Kidney capillary endothelial cell (primary cell): ENCODE measurements at regions not wholly inside any gene's neighbourhood (a gene's known extent, or its start where the extent isn't known, plus 50 kb on each side); places are given as distances from the start of the nearest gene placed in this dataset.
"Not testable (repeated sequence)": the region's sequence is repeated elsewhere in the genome, so short reads cannot be mapped to it uniquely, and the experiment has no call there.

Experiments
- DNase-seq: peaks from one replicate; pipeline ENCODE4 v3.0.0-alpha.2; 2018; ENCODE audit warnings: low spot score

DNA sequence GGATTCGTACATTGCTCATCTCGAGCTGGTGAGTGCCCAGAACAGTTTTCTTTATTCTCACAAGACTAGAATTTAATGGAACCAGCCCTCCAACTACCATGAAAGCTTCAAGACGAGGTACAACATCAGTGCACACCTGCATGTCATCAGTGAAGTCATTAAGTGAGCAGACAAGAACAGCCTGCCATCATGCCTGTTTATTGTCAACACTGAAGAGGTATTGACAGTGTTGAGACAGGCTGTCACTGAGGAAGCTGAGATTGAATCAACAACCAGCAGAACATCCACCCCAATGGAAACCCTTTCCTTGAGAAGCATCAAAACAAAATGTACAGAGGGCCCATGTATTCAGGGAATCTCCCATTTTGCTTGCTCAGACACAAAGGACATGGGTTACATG, 148.0 kb upstream of the TCF4 start:
- no peak for DNase-seq

DNA sequence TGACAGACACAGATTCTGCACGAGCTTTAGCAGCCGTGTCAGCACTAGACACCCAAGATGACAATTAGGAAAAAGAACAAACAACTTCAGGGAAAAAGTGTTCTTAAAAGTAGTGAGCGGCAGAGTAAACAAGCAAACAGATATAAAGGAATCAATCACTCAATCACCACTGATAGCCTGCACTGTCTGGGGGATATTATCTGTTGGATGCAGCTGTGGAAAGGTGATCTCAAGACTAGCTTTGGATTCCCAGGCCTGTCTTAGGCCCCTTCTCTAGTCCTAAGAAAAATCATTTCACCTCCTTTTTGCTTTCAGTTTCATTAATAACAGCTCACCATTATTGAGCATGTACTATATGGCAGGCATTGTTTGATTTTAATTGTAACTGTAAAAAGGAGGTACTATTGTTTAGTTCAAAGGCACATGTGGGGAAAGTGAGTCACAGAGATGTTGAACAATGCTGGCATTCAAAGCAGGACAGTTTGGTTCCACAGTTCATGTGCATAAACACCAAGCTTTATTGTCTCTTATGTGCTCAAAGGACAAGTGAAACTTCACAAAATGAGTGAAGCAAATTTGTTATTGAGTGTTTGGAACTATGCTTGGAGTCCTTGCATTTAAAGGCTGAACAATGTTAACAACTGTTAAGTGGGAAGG, 147.3 kb upstream of the TCF4 start:
- DNase-seq = peak; percentile 7

DNA sequence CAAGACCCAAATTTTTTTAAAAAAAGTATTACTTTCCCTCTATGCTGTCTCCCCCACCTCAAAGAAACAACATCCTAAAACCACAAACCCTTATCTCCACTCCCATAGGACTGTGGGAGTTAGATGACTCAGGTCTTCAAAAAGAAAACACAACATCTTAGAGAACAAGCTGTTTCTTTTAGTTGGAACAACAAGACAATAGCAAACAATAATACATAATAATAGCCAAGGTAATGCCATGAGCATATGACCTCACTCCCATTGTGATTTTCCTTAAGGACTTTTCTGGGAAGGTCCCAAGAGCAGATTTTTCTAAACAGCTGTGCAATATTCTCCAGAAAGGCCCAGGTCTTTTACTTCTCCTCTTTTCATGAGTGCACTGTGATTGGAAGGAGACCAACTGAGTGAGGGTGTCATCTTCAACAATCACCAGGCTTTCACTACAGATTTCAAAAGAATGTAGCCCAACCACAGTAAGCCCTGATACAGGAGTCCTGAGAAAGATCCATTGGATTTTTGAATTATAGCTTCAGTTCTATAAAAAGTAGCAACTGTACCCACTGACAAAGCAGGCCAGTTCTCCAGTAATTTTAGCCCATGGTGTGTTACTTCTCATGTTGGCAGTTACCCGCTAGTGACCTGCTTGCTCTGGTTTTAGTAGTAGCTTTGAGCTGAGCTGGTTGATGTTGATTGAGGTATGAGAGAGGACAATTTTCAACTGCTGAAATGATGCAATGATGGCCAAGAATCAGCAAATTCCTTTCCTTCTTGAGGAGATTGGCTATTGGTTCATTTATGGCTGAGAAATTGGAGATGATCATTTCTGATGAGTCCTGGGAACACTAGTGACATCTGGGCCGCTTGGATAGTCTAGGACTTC, 144.5 kb upstream of the TCF4 start:
- DNase-seq = no peak

DNA sequence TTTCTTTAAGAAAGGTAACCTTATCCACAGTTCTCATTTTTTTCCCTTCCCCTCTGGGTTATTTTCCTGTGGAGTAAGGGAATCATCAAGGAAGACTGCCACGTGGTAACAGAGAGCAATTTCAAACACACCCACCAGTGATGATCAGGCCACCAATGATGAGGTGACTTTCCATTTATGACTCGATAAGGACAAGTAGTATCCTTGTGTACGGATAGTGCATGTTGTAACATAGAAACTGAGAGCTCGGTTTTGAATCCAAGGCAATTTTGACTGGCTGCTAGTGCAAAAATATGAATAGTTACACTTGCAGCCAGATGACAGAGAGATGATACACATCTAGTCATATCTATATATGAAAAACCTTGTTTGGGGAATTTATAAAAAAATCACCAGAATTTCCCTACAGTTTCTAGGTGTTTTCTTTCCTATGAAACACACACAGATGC, 143.6 kb upstream of the TCF4 start:
- no peak for DNase-seq

DNA sequence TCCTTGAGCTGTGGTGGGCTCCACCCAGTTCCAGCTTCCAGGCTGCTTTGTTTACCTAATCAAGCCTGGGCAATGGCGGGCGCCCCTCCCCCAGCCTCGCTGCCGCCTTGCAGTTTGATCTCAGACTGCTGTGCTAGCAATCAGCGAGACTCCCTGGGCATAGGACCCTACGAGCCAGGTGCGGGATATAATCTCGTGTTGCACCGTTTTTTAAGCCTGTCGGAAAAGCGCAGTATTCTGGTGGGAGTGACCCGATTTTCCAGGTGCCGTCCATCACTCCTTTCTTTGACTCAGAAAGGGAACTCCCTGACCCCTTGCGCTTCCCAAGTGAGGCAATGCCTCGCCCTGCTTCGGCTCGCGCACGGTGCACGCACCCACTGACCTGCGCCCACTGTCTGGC, 133.0 kb upstream of the TCF4 start:
- not testable (repeated sequence) for DNase-seq

DNA sequence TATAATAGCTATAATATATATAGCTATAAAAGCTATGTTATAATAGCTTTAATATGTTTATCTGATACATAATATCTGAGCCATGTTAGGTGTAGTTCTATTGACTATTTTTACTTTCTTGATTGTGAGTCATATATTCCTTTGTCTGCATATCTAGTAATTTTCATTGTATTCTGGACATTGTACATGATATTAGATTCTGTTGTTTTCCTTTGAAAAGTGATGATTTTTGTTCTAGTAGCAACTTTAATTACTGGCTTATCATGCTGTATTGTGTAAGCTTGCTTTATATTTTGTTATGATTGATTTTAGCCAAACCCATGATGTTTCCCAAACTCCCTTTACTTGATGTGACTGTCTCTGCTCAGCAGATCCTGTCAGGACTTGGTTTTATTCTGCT, 125.7 kb upstream of the TCF4 start:
- DNase-seq = peak; percentile 5

DNA sequence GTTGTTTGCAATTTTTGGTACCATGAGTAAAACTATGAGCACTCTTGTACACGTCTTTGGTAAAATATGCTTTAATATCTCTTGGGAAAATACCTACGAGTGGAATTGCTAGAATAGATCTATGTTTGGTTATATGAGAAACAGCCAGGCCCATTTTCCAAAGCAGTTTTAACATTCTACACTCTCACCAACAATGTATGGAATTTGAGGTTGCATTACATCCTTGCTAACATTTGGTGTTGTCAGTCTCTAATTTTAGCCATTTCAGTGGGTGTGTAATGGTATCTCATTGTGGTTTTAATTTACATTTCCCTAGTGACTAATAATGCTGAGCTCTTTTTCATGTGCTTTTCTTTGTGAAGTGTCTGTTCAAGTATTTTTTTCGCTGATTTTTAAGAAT, 118.9 kb upstream of the TCF4 start:
- no peak for DNase-seq

DNA sequence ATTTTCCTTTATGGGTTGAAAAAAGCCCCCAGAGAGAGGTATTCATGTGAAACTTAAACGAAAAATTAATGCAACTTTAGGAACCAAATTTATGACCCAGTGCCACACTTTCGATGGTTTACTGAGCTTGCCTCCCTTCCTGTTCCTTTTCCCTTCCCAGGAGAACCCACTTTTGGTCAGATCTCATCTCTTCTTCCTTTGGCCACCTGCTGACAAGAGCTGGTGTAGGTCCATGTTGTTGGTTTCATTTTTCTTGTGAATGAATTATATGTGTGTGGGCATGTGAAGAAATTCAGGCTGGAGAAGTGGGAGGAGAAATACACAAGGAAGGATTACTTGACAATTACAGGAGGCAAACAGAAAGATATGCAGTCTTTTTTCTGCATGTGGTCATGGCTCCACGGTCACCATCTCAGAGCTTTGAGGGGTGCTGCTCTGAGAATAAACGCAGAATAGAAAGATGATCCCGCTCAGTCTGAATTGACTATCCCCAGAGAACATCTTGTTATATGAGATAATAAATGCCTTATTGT, 111.3 kb upstream of the TCF4 start:
- DNase-seq = no peak

DNA sequence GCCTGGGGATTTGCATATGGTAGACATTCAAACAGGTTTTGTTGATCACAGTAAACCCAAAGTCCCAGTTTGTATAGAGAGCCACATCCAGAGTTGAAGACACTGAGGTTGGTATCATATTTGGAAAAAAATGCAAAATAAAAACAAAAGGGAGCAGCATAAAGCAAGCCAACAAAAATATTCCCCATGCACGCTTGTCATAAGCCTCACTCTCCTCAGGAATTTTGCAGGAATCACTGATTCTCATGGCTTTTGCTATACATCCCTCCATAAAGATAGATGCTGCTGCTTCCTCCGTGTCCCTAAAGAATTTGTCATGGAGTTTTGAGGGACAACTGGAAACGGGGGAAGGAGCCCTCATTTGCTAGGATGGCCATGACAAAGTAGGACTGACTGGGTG, 108.8 kb upstream of the TCF4 start:
- no peak for DNase-seq

DNA sequence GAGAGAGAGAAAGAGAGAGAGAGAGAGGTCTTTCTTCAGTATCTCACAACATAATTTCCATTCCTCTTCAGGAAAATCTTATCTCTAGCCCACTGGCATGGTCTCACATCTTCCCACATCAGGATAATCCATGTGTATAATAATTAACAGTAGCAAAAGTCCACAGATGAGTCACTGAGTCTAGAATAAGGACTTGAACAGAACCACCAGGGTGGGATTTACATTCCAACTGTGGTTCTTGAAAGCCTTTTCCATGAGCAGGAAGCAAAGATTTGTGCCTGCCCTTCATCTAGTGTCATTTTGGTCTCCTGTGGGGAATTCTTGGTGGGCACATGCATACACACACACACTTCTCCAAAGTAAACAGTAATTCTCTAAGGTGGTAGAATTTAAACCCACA, 107.1 kb upstream of the TCF4 start:
- DNase-seq = no peak

DNA sequence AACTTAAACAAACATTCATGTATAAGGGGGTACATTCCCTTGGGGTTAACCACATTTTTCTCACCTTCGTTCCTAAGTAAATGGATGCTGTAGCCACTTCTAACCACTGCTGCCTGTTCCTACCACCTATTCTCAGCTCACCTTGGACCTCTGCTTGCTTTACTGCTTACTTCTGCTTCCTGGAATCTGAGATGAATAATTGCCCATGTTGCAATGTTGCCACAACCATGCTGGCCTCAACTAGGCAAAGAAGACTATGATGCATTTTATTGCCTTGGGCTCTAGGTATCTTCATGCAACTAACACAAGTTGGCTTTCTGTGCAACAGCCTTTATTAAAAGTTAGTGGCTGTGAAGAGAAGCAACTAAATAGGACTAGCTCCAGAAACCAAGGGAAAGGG, 106.3 kb upstream of the TCF4 start:
- no peak for DNase-seq

DNA sequence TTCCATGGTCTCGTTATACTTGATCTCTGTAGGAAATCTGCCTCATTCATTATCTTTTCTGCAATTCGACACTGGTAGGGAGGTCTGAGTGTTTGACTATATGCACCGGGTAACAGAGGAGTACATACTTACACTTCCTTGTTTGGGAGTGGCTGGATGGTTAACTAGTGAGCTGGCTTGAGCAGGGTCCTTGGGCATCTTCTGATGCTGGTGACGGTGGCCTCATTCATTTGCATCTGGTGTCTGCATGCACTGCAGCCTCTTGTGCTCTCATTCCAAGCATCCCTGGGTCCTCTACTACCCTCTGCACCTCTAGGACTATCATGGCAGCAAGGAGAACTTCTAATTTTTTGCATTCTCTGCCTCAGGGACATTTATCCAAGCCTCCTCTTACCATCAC, 100.0 kb upstream of the TCF4 start:
- DNase-seq = no peak

DNA sequence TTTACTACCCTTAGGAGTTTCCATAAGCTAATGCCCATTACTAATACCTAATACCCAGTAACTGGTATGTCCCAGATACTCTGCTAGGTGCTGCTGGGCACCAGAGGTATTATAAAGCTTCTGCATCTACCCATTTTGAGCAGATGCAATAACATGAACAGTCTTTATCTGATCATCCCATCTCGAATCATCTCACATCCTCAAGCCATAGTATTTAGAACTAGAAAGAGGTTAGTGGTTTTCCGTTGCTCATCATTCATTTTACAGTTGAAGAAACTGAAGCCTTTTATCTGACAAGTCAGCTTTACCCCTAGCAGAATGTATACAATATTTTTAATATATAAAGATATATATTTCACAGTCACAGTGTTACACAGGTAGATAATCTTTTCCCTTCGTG, 99.1 kb upstream of the TCF4 start:
- DNase-seq = no peak

DNA sequence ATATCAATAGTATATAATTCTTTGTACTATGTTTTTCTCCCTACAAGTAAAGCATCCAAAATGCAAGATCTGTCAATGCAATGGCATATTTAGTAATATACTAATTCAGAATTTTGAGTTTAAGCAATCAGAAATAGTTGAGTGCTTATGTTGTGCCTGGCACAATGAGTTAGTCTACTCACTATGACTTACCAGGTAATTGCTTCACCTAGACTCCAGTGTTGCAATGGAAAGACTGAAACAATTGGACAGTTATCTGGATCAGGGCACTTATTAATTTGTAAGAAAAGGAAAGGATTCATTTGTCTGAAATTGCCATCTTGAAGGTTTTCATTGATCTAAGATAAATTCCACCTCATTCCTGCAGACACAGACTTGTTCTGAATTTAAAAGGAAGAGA, 97.6 kb upstream of the TCF4 start:
- no peak for DNase-seq

DNA sequence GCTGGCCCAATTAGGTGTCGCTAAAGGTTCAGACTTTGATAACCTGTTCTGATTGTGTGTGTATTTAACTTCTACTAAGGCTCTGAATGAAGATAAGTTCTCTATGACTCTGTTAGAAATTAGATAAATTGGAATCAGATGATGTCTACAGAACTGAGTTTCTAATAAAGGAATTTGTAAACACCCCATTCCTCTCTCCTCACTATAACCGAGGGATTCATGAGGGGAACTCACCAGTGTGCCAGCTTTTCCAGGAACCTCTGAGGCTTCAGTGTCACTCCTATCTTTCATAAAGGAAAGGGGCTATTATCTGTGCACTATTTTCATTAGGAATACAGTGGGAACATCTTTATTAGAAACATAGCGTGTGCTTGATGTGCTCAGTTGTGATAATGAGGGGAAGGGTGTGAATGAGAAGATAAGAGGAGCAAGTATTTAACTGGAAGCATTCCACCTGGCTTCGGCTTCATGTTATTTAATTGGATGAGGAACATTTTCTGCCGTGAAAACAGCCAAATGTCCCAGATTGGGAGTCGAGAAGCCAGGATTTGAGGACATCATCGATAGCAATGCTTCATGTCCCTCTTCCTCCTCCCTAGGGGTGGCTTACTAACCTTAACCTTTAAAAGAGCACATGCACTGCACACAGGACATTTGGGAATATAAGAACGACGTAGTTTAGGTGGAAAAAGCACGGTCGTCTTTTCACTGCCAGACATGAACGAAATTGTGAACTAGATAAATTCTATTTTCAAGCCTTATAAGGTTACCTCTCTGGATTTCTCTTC, 84.8 kb upstream of the TCF4 start:
- DNase-seq = no peak

DNA sequence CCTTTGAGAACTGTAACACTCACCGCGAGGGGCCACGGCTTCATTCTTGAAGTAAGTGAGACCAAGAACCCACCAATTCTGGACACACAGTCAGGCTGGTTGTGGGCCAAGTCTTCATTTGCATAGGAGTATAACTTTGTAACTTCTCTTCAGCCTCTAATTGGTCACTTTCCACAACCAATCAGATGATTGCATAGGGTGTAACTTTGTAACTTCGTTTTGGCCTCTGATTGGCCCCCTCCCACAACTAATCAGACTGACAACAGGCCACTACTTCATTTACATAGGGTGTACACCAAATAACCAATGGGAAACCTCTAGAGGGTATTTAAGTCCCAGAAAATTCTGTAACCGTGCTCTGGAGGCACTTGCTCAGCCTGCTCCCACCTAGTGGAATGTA, 77.5 kb upstream of the TCF4 start:
- DNase-seq = no peak

DNA sequence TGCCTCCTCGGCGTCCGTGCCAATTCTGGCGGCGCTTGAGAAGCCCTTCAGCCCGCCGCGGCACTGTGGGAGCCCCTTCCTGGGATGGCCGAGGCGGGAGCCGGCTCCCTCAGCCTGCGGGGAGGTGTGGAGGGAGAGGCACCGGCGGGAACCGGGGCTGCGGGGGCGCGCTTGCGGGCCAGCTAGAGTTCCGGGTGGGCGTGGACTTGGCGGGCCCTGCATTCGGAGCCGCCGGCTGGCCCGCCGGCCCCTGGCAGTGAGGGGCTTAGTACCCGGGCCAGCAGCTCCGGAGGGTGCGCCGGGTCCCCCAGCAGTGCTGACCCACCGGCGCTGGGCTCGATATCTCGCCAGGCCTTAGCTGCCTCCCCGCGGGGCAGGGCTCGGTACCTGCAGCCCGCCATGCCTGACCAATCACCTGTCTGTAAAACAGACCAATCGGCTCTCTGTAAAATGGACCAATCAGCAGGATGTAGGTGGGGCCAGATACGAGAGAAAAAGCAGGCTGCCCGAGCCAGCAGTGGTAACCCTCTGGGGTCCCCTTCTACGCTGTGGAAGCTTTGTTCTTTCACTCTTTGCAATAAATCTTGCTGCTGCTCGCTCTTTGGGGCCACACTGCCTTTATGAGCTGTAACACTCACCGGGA, 76.9 kb upstream of the TCF4 start:
- not testable (repeated sequence) for DNase-seq

DNA sequence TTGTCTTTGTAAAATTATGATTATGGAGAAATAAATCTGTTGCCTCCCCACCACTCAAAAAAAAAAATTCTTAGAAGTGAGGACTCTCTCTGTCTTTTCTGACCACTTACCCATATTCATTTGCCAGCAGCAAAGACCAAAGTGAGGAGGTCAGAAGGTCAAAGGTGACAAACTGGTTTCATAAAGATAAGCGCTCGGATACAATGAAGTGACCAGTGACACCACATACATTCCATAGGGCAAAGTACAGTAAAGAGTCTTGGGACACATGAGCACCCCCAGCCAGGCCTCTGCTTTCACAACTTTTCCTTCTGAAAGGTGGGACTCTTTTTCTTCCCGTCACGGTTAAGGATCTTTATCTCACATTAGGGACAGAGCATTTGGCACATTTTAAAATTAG, 75.9 kb upstream of the TCF4 start:
- no peak for DNase-seq

DNA sequence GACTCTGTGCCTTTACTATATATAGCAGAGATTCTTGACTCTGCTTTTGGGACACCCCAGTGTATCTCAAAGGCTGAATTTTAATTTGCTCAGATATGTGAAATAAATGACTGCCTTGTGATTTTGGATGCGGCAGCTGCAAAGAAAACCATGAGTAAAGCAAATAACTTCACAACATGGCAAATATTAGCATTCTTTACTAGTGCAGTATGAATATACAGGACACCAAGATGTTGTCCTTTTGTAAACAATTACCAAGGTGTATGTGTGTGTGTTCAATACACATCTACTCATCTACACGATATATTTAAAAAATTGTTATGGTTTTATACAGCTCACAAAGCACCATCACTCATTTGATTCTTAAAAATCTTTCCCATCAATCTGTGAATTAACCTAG, 70.6 kb upstream of the TCF4 start:
- DNase-seq = no peak

DNA sequence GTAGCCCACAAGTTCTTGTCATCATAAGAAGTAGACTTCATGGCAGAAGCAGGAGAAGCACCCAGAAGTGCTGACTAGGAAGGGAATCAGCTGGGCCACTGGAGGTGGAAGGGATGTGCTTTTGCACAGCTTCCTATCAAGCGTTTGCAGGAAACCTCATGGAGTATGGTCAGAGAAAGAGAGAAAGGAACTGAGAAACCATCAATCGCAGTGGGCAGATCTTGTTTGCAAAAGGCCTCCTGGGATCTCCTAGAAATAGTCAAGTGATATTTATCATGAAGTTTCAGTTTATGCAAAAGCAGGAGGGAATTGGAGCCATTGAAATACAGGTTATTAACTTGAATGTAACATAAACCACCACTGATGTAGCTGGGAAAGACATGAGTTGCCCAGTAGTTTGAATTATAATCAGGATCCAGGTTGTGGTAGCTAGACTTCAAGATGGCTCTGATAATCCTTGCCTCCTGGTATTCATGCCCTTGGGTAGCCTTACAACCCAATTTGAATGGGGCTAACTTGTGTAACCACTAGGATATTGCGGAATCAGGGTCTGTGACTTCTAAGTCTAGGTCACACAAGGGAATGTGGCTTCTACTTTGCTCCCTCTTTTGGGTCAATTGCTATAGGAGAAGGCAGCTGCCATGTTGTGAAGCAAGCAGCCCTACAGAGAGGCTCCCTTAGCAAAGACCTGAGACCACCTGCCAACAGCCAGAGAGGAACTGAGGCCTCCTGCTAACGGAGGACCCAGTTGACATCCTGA, 69.8 kb upstream of the TCF4 start:
- DNase-seq = no peak

DNA sequence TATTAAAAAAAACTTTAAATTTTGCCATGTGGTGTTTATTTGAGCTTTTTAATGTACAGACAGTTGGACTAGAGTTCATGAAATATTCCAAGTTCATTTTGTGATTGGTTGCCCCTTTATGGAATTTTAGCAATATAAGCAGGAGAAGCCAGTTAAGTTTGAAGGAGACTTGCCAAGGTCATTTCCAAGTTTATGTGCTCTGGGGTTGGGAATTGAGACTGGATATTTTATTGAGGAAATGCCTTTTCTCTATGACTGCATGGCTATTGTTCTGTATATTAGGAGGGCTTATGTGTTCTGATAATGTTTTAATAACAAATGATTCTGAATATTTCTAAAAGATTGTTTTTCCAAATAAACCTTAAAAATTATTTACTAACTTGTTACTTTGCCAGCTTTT, 67.0 kb upstream of the TCF4 start:
- DNase-seq = peak; percentile 3
